COR-L47 (cell line): ENCODE measurements at regions not wholly inside any gene's neighbourhood (a gene's known extent, or its start where the extent isn't known, plus 50 kb on each side); places are given as distances from the start of the nearest gene placed in this dataset.

ENCODE experiments used
- DNase-seq: peaks from one replicate; lab custom pipeline; 2025; lab: John Stamatoyannopoulos, UW

- DNase-seq = no peak
These were observed 69.3 kb upstream of the PLPPR1 start for GRCh38 chr9:100959226-100959625.
